Bronchial epithelial cell (primary cell): ENCODE measurements at regions not wholly inside any gene's neighbourhood (a gene's known extent, or its start where the extent isn't known, plus 50 kb on each side); places are given as distances from the start of the nearest gene placed in this dataset.
"Not testable (repeated sequence)": the region's sequence is repeated elsewhere in the genome, so short reads cannot be mapped to it uniquely, and the experiment has no call there.

Experiments used
- DNase-seq: peaks from one replicate; pipeline ENCODE4 v3.0.0-alpha.2; 2010; ENCODE audit warnings: low read depth
- FAIRE-seq: peaks from 2 replicates; lab custom pipeline; 2011; peaks lifted over from hg19 to GRCh38; lab: Jason Lieb, UNC
- H3K27me3 ChIP-seq: 2 replicates; pipeline ENCODE4 v1.5.1; 2011; ENCODE audit warnings: low read length; ENCODE audit not compliant: control insufficient read depth, insufficient read depth
- H3K36me3 ChIP-seq: 2 replicates; pipeline ENCODE4 v1.5.1; 2011; ENCODE audit warnings: low read length; ENCODE audit not compliant: control insufficient read depth, insufficient read depth
- H3K4me3 ChIP-seq: 2 replicates; pipeline ENCODE4 v1.5.1; 2011; ENCODE audit warnings: mild to moderate bottlenecking, low read depth, low read length, control low read depth
- CTCF ChIP-seq: IDR thresholded peaks from 2 replicates; pipeline ENCODE4 v1.5.1; 2011; ENCODE audit warnings: mild to moderate bottlenecking, moderate library complexity, low read length, control low read depth, inconsistent platforms; ENCODE audit not compliant: insufficient read depth, severe bottlenecking

GRCh38 chr10:25745976-25746375 lies 188.1 kb upstream of the MYO3A start:
- DNase-seq (peak; percentile 4), FAIRE-seq (no peak)
- no peak for TF ChIP-seq CTCF
- Histone ChIP-seq H3K4me3 (no peak overlapping the region), H3K36me3 (no peaks in the 10 kb centered on the region), H3K27me3 (no peaks in the 10 kb centered on the region)

GRCh38 chr10:25747084-25747483 lies 186.9 kb upstream of the MYO3A start:
- Histone ChIP-seq H3K27me3 (no peaks in the 10 kb centered on the region), H3K36me3 (no peaks in the 10 kb centered on the region), H3K4me3 (no peak overlapping the region)
- no peak for TF ChIP-seq CTCF
- FAIRE-seq: no peak
- DNase-seq: peak; percentile 47

- TF ChIP-seq CTCF: no peak
- Histone ChIP-seq H3K4me3 (no peak overlapping the region), H3K27me3 (no peaks in the 10 kb centered on the region), H3K36me3 (no peaks in the 10 kb centered on the region)
- FAIRE-seq (no peak), DNase-seq (no peak)
These were observed 185.5 kb upstream of the MYO3A start for GRCh38 chr10:25748509-25748908.

DNA sequence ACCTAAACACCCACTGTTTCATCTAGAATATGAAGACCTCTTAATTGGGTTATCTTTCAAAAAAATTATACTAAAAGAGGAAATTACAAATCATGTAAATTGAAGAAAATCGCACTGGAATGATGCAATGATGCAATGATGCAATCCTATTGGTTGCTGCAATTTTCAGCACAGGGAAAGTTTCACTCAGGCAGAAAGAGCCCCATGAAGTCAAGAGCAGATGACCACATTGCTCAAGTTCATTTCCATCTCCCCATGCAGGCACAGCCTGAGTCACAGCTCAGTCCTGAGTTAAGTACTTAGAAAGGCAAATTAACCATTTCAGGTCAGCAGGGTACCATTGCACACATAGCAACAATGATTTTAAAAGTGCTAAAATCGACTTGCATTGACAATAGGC lies 180.3 kb upstream of the MYO3A start:
- H3K4me3 ChIP-seq: no peak overlapping the region
- no peaks in the 10 kb centered on the region for H3K36me3 ChIP-seq
- peak; percentile 1 for DNase-seq
- FAIRE-seq: no peak
- TF ChIP-seq CTCF: no peak
- no peaks in the 10 kb centered on the region for H3K27me3 ChIP-seq

DNA sequence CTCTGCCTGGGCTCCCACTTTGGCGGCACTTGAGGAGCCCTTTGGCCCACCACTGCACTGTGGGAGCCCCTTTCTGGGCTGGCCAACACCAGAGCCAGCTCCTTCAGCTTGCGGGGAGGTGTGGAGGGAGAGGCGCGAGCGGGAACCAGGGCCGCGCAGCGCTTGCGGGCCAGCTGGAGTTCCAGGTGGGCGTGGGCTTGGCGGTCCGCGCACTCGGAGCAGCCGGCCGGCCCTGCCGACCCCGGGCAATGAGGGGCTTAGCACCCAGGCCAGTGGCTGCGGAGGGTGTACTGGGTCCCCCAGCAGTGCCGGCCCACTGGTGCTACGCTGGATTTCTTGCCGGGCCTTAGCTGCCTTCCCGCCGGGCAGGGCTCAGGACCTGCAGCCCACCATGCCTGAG lies 178.2 kb upstream of the MYO3A start:
- H3K36me3 ChIP-seq, DNase-seq, H3K27me3 ChIP-seq, FAIRE-seq, H3K4me3 ChIP-seq: not testable (repeated sequence)

DNA sequence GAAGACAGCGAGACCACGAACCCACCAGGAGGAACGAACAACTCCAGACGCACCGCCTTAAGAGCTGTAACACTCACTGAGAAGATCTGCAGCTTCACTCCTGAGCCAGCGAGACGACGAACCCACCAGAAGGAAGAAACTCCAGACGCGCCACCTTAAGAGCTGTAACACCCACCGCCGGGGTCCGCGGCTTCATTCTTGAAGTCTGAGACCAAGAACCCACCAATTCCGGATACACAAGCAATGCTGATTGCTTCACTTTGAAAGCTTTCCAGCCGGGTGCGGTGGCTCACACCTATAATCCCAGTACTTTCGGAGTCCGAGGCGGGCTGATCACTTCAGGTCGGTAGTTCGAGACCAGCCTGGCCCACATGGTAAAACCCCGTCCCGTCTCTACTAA lies 177.2 kb upstream of the MYO3A start:
- H3K4me3 ChIP-seq: no peak overlapping the region
- no peaks in the 10 kb centered on the region for H3K36me3 ChIP-seq
- FAIRE-seq (no peak), DNase-seq (no peak)
- H3K27me3 ChIP-seq: no peaks in the 10 kb centered on the region
- no peak for TF ChIP-seq CTCF

DNA sequence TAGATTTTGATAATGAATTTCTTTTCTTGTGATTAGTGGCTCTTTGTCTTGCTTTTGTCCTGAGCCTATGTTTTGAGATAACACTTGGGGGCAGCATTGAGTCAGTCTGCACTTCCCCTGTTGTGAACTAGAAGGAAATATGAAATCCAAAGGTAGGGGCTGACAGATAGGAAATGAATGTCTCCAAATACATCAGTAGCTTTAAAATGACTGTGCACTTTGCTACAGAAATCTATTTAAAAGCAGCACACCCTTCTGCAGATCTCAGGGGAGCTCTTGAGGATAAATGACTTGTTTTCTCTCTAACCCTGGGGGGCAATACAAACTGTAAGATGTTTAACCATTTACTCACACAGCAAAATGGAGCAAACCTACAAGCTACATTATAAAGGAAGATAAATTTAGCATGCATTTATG lies 176.0 kb upstream of the MYO3A start:
- FAIRE-seq (no peak), DNase-seq (peak; percentile 10)

More for the DNA sequence above, 176.0 kb upstream of the MYO3A start:
- H3K36me3 ChIP-seq: no peaks in the 10 kb centered on the region
- TF ChIP-seq CTCF: peak; percentile 28
- no peak overlapping the region for H3K4me3 ChIP-seq
- no peaks in the 10 kb centered on the region for H3K27me3 ChIP-seq
